Activated CD8-positive, alpha-beta T cell treated with anti-CD3 and anti-CD28 coated beads for 36 hours (primary cell): ENCODE measurements at regions not wholly inside any gene's neighbourhood (a gene's known extent, or its start where the extent isn't known, plus 50 kb on each side); places are given as distances from the start of the nearest gene placed in this dataset.

ENCODE experiments used
- ATAC-seq: fragments of 200-7000 bp; cut with Tn5 transposase; one replicate; pipeline ENCODE4 v1.10.0; 2021; ENCODE audit warnings: mild to moderate bottlenecking, moderate library complexity
- CTCF ChIA-PET: fragments of 350-600 bp; sonication (Branson Sonifier 250); formaldehyde crosslinking; loops from one replicate; lab custom pipeline; 2021; ENCODE audit warnings: antibody characterized with exemption; lab: Charles Lee
- POLR2A ChIA-PET: fragments of 350-600 bp; sonication (Branson Sonifier 250); formaldehyde crosslinking; loops from one replicate; lab custom pipeline; 2021; ENCODE audit warnings: antibody characterized with exemption; lab: Charles Lee
- DNase-seq: peaks from one replicate; pipeline ENCODE4 v3.0.0-alpha.2; 2020
- H3K27ac Mint-ChIP-seq: one replicate; pipeline ENCODE4 v1.8.0; 2021; ENCODE audit warnings: mild to moderate bottlenecking, mixed read lengths
- H3K27me3 Mint-ChIP-seq: one replicate; pipeline ENCODE4 v1.8.0; 2021; ENCODE audit warnings: mixed read lengths
- H3K36me3 Mint-ChIP-seq: one replicate; pipeline ENCODE4 v1.8.0; 2021; ENCODE audit warnings: low read depth, mixed read lengths
- H3K4me1 Mint-ChIP-seq: one replicate; pipeline ENCODE4 v1.8.0; 2021; ENCODE audit warnings: low read depth, mixed read lengths
- H3K4me3 Mint-ChIP-seq: one replicate; pipeline ENCODE4 v1.8.0; 2021; ENCODE audit warnings: mild to moderate bottlenecking, moderate library complexity, mixed read lengths
- H3K9me3 Mint-ChIP-seq: one replicate; pipeline ENCODE4 v1.8.0; 2021; ENCODE audit warnings: mixed read lengths
- CTCF ChIP-seq: fragments of 200-600 bp; IDR thresholded peaks from one replicate; pipeline ENCODE4 v1.8.0; 2022; ENCODE audit warnings: antibody characterized with exemption, mild to moderate bottlenecking
- intact Hi-C: fragments of 100-400 bp; cut with micrococcal nuclease; formaldehyde crosslinking; loops from one replicate; pipeline ENCODE4 v1.10.0; 2022

- Mint-ChIP-seq H3K27ac (no peak overlapping the region), H3K27me3 (no peaks in the 10 kb centered on the region), H3K4me3 (no peak overlapping the region), H3K9me3 (no peaks in the 10 kb centered on the region), H3K4me1 (no peaks in the 10 kb centered on the region), H3K36me3 (no peaks in the 10 kb centered on the region)
- no peak for ATAC-seq
- POLR2A ChIA-PET = no interaction called here
- TF ChIP-seq CTCF = no peak
- DNase-seq = no peak
- intact Hi-C loops = no loop called here
- CTCF ChIA-PET = no interaction called here
These were observed 603.3 kb downstream of the PCDH18 start for GRCh38 chr4:136928957-136929411.

- ATAC-seq (no peak), DNase-seq (no peak)
- Mint-ChIP-seq H3K27ac (no peak overlapping the region), H3K9me3 (no peaks in the 10 kb centered on the region), H3K36me3 (no peaks in the 10 kb centered on the region), H3K4me1 (no peaks in the 10 kb centered on the region), H3K27me3 (no peaks in the 10 kb centered on the region), H3K4me3 (no peak overlapping the region)
- TF ChIP-seq CTCF = no peak
- intact Hi-C loops = no loop called here
- ChIA-PET CTCF (no interaction called here), POLR2A (no interaction called here)
These were observed 605.1 kb downstream of the PCDH18 start for GRCh38 chr4:136927172-136927571.

GRCh38 chr4:136925203-136925602 lies 607.1 kb downstream of the PCDH18 start:
- DNase-seq (no peak), ATAC-seq (no peak)
- TF ChIP-seq CTCF = no peak
- Mint-ChIP-seq H3K4me3 (no peak overlapping the region), H3K27me3 (no peaks in the 10 kb centered on the region), H3K4me1 (no peaks in the 10 kb centered on the region), H3K9me3 (no peaks in the 10 kb centered on the region), H3K27ac (no peak overlapping the region), H3K36me3 (no peaks in the 10 kb centered on the region)
- intact Hi-C loops = no loop called here
- ChIA-PET POLR2A (no interaction called here), CTCF (no interaction called here)

GRCh38 chr4:136922066-136922465 lies 610.2 kb downstream of the PCDH18 start:
- POLR2A ChIA-PET = no interaction called here
- ATAC-seq = no peak
- H3K4me3 Mint-ChIP-seq = no peak overlapping the region

More at GRCh38 chr4:136922066-136922465, 610.2 kb downstream of the PCDH18 start:
- no peaks in the 10 kb centered on the region for H3K4me1 Mint-ChIP-seq
- no peaks in the 10 kb centered on the region for H3K9me3 Mint-ChIP-seq
- TF ChIP-seq CTCF = no peak
- no peak overlapping the region for H3K27ac Mint-ChIP-seq
- intact Hi-C loops = no loop called here
- H3K36me3 Mint-ChIP-seq = no peaks in the 10 kb centered on the region
- CTCF ChIA-PET = no interaction called here
- no peaks in the 10 kb centered on the region for H3K27me3 Mint-ChIP-seq
- no peak for DNase-seq
